Mesenchymal stem cell (in vitro differentiated cells and primary cell): ENCODE measurements at regions not wholly inside any gene's neighbourhood (a gene's known extent, or its start where the extent isn't known, plus 50 kb on each side); places are given as distances from the start of the nearest gene placed in this dataset.

ENCODE experiments used
- DNase-seq: peaks from one replicate; pipeline ENCODE4 v3.0.0-alpha.2; 2013
- H2AFZ ChIP-seq: one replicate; pipeline ENCODE4 v1.6.1; 2013; ENCODE audit warnings: low read depth, mild to moderate bottlenecking, control low read depth, inconsistent platforms, low read length, moderate library complexity
- H2AK5ac ChIP-seq: 2 replicates; pipeline ENCODE4 v1.6.1; 2013; ENCODE audit warnings: low read length, moderate library complexity, mild to moderate bottlenecking, inconsistent platforms; ENCODE audit not compliant: severe bottlenecking
- H2BK120ac ChIP-seq: one replicate; pipeline ENCODE4 v1.6.1; 2013; ENCODE audit warnings: low read depth, mild to moderate bottlenecking, inconsistent platforms, low read length, moderate library complexity
- H2BK12ac ChIP-seq, 2 experiments: one replicate each; pipeline ENCODE4 v1.6.1; 2013; ENCODE audit warnings: inconsistent platforms in 2 of 2, low read length in 2 of 2, mild to moderate bottlenecking in 2 of 2, moderate library complexity in 2 of 2, control low read depth in 1 of 2
- H2BK15ac ChIP-seq: one replicate; pipeline ENCODE4 v1.6.1; 2013; ENCODE audit warnings: mild to moderate bottlenecking, low read depth, inconsistent platforms; ENCODE audit not compliant: poor library complexity, severe bottlenecking
- H2BK5ac ChIP-seq: 2 replicates; pipeline ENCODE4 v1.6.1; 2013; ENCODE audit warnings: low read depth, mild to moderate bottlenecking, low read length, control low read depth, inconsistent platforms; ENCODE audit not compliant: poor library complexity, severe bottlenecking
- H3K14ac ChIP-seq, 2 experiments: one replicate each; pipeline ENCODE4 v1.6.1; 2013; ENCODE audit warnings: inconsistent platforms in 2 of 2, low read length in 2 of 2, control low read depth in 1 of 2, mild to moderate bottlenecking in 1 of 2, moderate library complexity in 1 of 2
- H3K18ac ChIP-seq, 2 experiments: one replicate each; pipeline ENCODE4 v1.6.1; 2013; ENCODE audit warnings: inconsistent platforms in 2 of 2, low read length in 2 of 2, control low read depth in 1 of 2, low read depth in 1 of 2, mild to moderate bottlenecking in 1 of 2
- H3K23ac ChIP-seq, 2 experiments: one replicate each; pipeline ENCODE4 v1.6.1; 2013; ENCODE audit warnings: inconsistent platforms in 2 of 2, low read length in 2 of 2, mild to moderate bottlenecking in 2 of 2, moderate library complexity in 2 of 2, control low read depth in 1 of 2
- H3K27ac ChIP-seq: 2 replicates; pipeline ENCODE4 v1.5.1; 2013; ENCODE audit warnings: mild to moderate bottlenecking, moderate library complexity, low read length, control low read depth, inconsistent platforms; ENCODE audit not compliant: poor library complexity, severe bottlenecking
- H3K27me3 ChIP-seq, 2 experiments: 2 replicates each; pipeline versions ENCODE4 v1.6.1 to v1.7.0; 2013; ENCODE audit warnings: low read length in 2 of 2, mild to moderate bottlenecking in 2 of 2, moderate library complexity in 2 of 2, control low read depth in 1 of 2, inconsistent platforms in 1 of 2; ENCODE audit not compliant: control insufficient read depth in 1 of 2, insufficient read depth in 1 of 2
- H3K36me3 ChIP-seq, 2 experiments: 2 replicates each; pipeline versions ENCODE4 v1.6.1 to v1.7.0; 2013; ENCODE audit warnings: low read length in 2 of 2, control low read depth in 1 of 2, inconsistent platforms in 1 of 2, low read depth in 1 of 2, mild to moderate bottlenecking in 1 of 2; ENCODE audit not compliant: insufficient read depth in 2 of 2, control insufficient read depth in 1 of 2
- H3K4ac ChIP-seq, 2 experiments: one replicate each; pipeline ENCODE4 v1.6.1; 2013; ENCODE audit warnings: inconsistent platforms in 2 of 2, low read length in 2 of 2, mild to moderate bottlenecking in 2 of 2, moderate library complexity in 2 of 2, control low read depth in 1 of 2, low read depth in 1 of 2
- H3K4me1 ChIP-seq: 2 replicates; pipeline ENCODE4 v1.6.1; 2013; ENCODE audit warnings: low read depth, low read length, control low read depth; ENCODE audit not compliant: control insufficient read depth, insufficient read depth
- H3K4me2 ChIP-seq: 2 replicates; pipeline ENCODE4 v1.6.1; 2013; ENCODE audit warnings: low read length, mild to moderate bottlenecking, inconsistent platforms; ENCODE audit not compliant: poor library complexity, severe bottlenecking
- H3K4me3 ChIP-seq, 2 experiments: 2 replicates each; pipeline versions ENCODE4 v1.5.1 to v1.7.0; 2013; ENCODE audit warnings: low read length in 2 of 2, mild to moderate bottlenecking in 2 of 2, control low read depth in 1 of 2, low read depth in 1 of 2; ENCODE audit not compliant: insufficient read depth in 1 of 2
- H3K79me1 ChIP-seq: replicated peaks from 2 replicates; pipeline ENCODE4 v1.6.1; 2013; ENCODE audit warnings: mild to moderate bottlenecking, control low read depth, low read length, inconsistent platforms; ENCODE audit not compliant: poor library complexity, severe bottlenecking
- H3K9ac ChIP-seq: 2 replicates; pipeline ENCODE4 v1.7.0; 2013; ENCODE audit warnings: mild to moderate bottlenecking, low read length, moderate library complexity
- H3K9me3 ChIP-seq: 2 replicates; pipeline ENCODE4 v1.7.0; 2013; ENCODE audit warnings: mild to moderate bottlenecking, low read length; ENCODE audit not compliant: control insufficient read depth
- H4K8ac ChIP-seq: one replicate; pipeline ENCODE4 v1.6.1; 2013; ENCODE audit warnings: inconsistent platforms, mild to moderate bottlenecking, low read length, moderate library complexity
- H4K91ac ChIP-seq: one replicate; pipeline ENCODE4 v1.6.1; 2013; ENCODE audit warnings: mild to moderate bottlenecking, low read length, inconsistent platforms
- WGBS: methylation state at CpG from one replicate; pipeline ENCODE4 v1.1.7; 2013; ENCODE audit warnings: mixed read lengths; 5-methylcytosine and 5-hydroxymethylcytosine counted together

GRCh38 chr17:71625330-71625729, 495.5 kb upstream of the SOX9 start:
- no peak overlapping the region for H2BK120ac ChIP-seq
- H3K14ac ChIP-seq = no peak overlapping the region
- no peak for DNase-seq
- H3K27me3 ChIP-seq = no peaks in the 10 kb centered on the region
- H2AK5ac ChIP-seq = no peak overlapping the region
- H3K27ac ChIP-seq = no peak overlapping the region
- no peaks in the 10 kb centered on the region for H3K36me3 ChIP-seq
- no peaks in the 10 kb centered on the region for H3K9me3 ChIP-seq
- H3K79me1 ChIP-seq = no peaks in the 10 kb centered on the region
- H2BK12ac ChIP-seq = no peak overlapping the region
- H3K4ac ChIP-seq = no peak overlapping the region
- H3K4me3 ChIP-seq = no peak overlapping the region
- no peak overlapping the region for H2BK5ac ChIP-seq
- H3K4me1 ChIP-seq = peaks cover 1% of the 10 kb centered on the region
- H2BK15ac ChIP-seq = no peak overlapping the region
- no peak overlapping the region for H3K18ac ChIP-seq
- H3K23ac ChIP-seq = no peak overlapping the region
- no peak overlapping the region for H3K4me2 ChIP-seq
- H2AFZ ChIP-seq = no peak overlapping the region
- no peak overlapping the region for H3K9ac ChIP-seq
- no peak overlapping the region for H4K8ac ChIP-seq
- H4K91ac ChIP-seq = no peak overlapping the region
- 100% methylated on average over 1 of the region's 1 CpG for WGBS

GRCh38 chr17:71628306-71628705, 492.5 kb upstream of the SOX9 start:
- H3K9me3 ChIP-seq = no peaks in the 10 kb centered on the region
- H2AK5ac ChIP-seq = no peak overlapping the region
- no peak overlapping the region for H4K8ac ChIP-seq
- H3K23ac ChIP-seq = no peak overlapping the region
- peaks cover 3% of the 10 kb centered on the region for H3K4me1 ChIP-seq
- 53% methylated on average over 1 of the region's 1 CpG for WGBS
- no peak overlapping the region for H3K4me3 ChIP-seq
- H2BK15ac ChIP-seq = no peak overlapping the region
- H3K27me3 ChIP-seq = no peaks in the 10 kb centered on the region
- peak; percentile 24 for DNase-seq
- H2BK120ac ChIP-seq = no peak overlapping the region
- no peak overlapping the region for H3K14ac ChIP-seq
- no peak overlapping the region for H3K18ac ChIP-seq
- H2BK5ac ChIP-seq = no peak overlapping the region
- no peak overlapping the region for H3K4me2 ChIP-seq
- no peak overlapping the region for H4K91ac ChIP-seq
- no peaks in the 10 kb centered on the region for H3K36me3 ChIP-seq
- H2AFZ ChIP-seq = no peak overlapping the region
- no peak overlapping the region for H3K9ac ChIP-seq
- H3K79me1 ChIP-seq = no peaks in the 10 kb centered on the region
- H2BK12ac ChIP-seq = no peak overlapping the region
- no peak overlapping the region for H3K4ac ChIP-seq
- H3K27ac ChIP-seq = no peak overlapping the region

GRCh38 chr17:71631483-71631882, 489.3 kb upstream of the SOX9 start:
- Histone ChIP-seq H4K8ac (no peak overlapping the region), H3K36me3 (no peaks in the 10 kb centered on the region), H2BK15ac (no peak overlapping the region), H3K4me2 (peak overlapping the region; percentile 13), H4K91ac (no peak overlapping the region), H3K14ac (no peak overlapping the region), H3K9me3 (no peaks in the 10 kb centered on the region), H2BK120ac (no peak overlapping the region), H2BK12ac (no peak overlapping the region), H3K4me3 (no peak overlapping the region), H3K23ac (no peak overlapping the region), H2AK5ac (no peak overlapping the region), H3K27me3 (no peaks in the 10 kb centered on the region), H3K4me1 (peaks cover 1% of the 10 kb centered on the region), H2AFZ (no peak overlapping the region), H2BK5ac (peak overlapping the region; percentile 48), H3K27ac (peak overlapping the region; percentile 87), H3K4ac (no peak overlapping the region), H3K18ac (no peak overlapping the region), H3K79me1 (no peaks in the 10 kb centered on the region), H3K9ac (no peak overlapping the region)
- DNase-seq = peak; percentile 40
- WGBS = no CpG with 5 or more reads among the region's 1 CpG

GRCh38 chr17:71632328-71632727, 488.5 kb upstream of the SOX9 start:
- Histone ChIP-seq H3K27ac (peak overlapping the region; percentile 47), H3K36me3 (no peaks in the 10 kb centered on the region), H4K91ac (no peak overlapping the region), H2BK5ac (no peak overlapping the region), H3K9ac (no peak overlapping the region), H3K4me3 (no peak overlapping the region), H3K23ac (no peak overlapping the region), H4K8ac (no peak overlapping the region), H3K4me1 (peaks cover 1% of the 10 kb centered on the region), H2BK15ac (no peak overlapping the region), H3K14ac (no peak overlapping the region), H2AK5ac (no peak overlapping the region), H2AFZ (no peak overlapping the region), H3K18ac (no peak overlapping the region), H2BK12ac (no peak overlapping the region), H3K27me3 (no peaks in the 10 kb centered on the region), H3K9me3 (no peaks in the 10 kb centered on the region), H3K4ac (no peak overlapping the region), H2BK120ac (no peak overlapping the region), H3K79me1 (no peaks in the 10 kb centered on the region), H3K4me2 (no peak overlapping the region)
- WGBS = 10% methylated on average over 2 of the region's 2 CpGs
- DNase-seq = peak; percentile 14
